Mesenchymal stem cell (in vitro differentiated cells and primary cell): ENCODE measurements at regions not wholly inside any gene's neighbourhood (a gene's known extent, or its start where the extent isn't known, plus 50 kb on each side); places are given as distances from the start of the nearest gene placed in this dataset.

Source experiments
- DNase-seq: peaks from one replicate; pipeline ENCODE4 v3.0.0-alpha.2; 2013
- H2AFZ ChIP-seq: one replicate; pipeline ENCODE4 v1.6.1; 2013; ENCODE audit warnings: low read depth, mild to moderate bottlenecking, control low read depth, inconsistent platforms, low read length, moderate library complexity
- H2AK5ac ChIP-seq: 2 replicates; pipeline ENCODE4 v1.6.1; 2013; ENCODE audit warnings: low read length, moderate library complexity, mild to moderate bottlenecking, inconsistent platforms; ENCODE audit not compliant: severe bottlenecking
- H2BK120ac ChIP-seq: one replicate; pipeline ENCODE4 v1.6.1; 2013; ENCODE audit warnings: low read depth, mild to moderate bottlenecking, inconsistent platforms, low read length, moderate library complexity
- H2BK12ac ChIP-seq, 2 experiments: one replicate each; pipeline ENCODE4 v1.6.1; 2013; ENCODE audit warnings: inconsistent platforms in 2 of 2, low read length in 2 of 2, mild to moderate bottlenecking in 2 of 2, moderate library complexity in 2 of 2, control low read depth in 1 of 2
- H2BK15ac ChIP-seq: one replicate; pipeline ENCODE4 v1.6.1; 2013; ENCODE audit warnings: mild to moderate bottlenecking, low read depth, inconsistent platforms; ENCODE audit not compliant: poor library complexity, severe bottlenecking
- H2BK5ac ChIP-seq: 2 replicates; pipeline ENCODE4 v1.6.1; 2013; ENCODE audit warnings: low read depth, mild to moderate bottlenecking, low read length, control low read depth, inconsistent platforms; ENCODE audit not compliant: poor library complexity, severe bottlenecking
- H3K14ac ChIP-seq, 2 experiments: one replicate each; pipeline ENCODE4 v1.6.1; 2013; ENCODE audit warnings: inconsistent platforms in 2 of 2, low read length in 2 of 2, control low read depth in 1 of 2, mild to moderate bottlenecking in 1 of 2, moderate library complexity in 1 of 2
- H3K18ac ChIP-seq, 2 experiments: one replicate each; pipeline ENCODE4 v1.6.1; 2013; ENCODE audit warnings: inconsistent platforms in 2 of 2, low read length in 2 of 2, control low read depth in 1 of 2, low read depth in 1 of 2, mild to moderate bottlenecking in 1 of 2
- H3K23ac ChIP-seq, 2 experiments: one replicate each; pipeline ENCODE4 v1.6.1; 2013; ENCODE audit warnings: inconsistent platforms in 2 of 2, low read length in 2 of 2, mild to moderate bottlenecking in 2 of 2, moderate library complexity in 2 of 2, control low read depth in 1 of 2
- H3K27ac ChIP-seq: 2 replicates; pipeline ENCODE4 v1.5.1; 2013; ENCODE audit warnings: mild to moderate bottlenecking, moderate library complexity, low read length, control low read depth, inconsistent platforms; ENCODE audit not compliant: poor library complexity, severe bottlenecking
- H3K27me3 ChIP-seq, 2 experiments: 2 replicates each; pipeline versions ENCODE4 v1.6.1 to v1.7.0; 2013; ENCODE audit warnings: low read length in 2 of 2, mild to moderate bottlenecking in 2 of 2, moderate library complexity in 2 of 2, control low read depth in 1 of 2, inconsistent platforms in 1 of 2; ENCODE audit not compliant: control insufficient read depth in 1 of 2, insufficient read depth in 1 of 2
- H3K36me3 ChIP-seq, 2 experiments: 2 replicates each; pipeline versions ENCODE4 v1.6.1 to v1.7.0; 2013; ENCODE audit warnings: low read length in 2 of 2, control low read depth in 1 of 2, inconsistent platforms in 1 of 2, low read depth in 1 of 2, mild to moderate bottlenecking in 1 of 2; ENCODE audit not compliant: insufficient read depth in 2 of 2, control insufficient read depth in 1 of 2
- H3K4ac ChIP-seq, 2 experiments: one replicate each; pipeline ENCODE4 v1.6.1; 2013; ENCODE audit warnings: inconsistent platforms in 2 of 2, low read length in 2 of 2, mild to moderate bottlenecking in 2 of 2, moderate library complexity in 2 of 2, control low read depth in 1 of 2, low read depth in 1 of 2
- H3K4me1 ChIP-seq: 2 replicates; pipeline ENCODE4 v1.6.1; 2013; ENCODE audit warnings: low read depth, low read length, control low read depth; ENCODE audit not compliant: control insufficient read depth, insufficient read depth
- H3K4me2 ChIP-seq: 2 replicates; pipeline ENCODE4 v1.6.1; 2013; ENCODE audit warnings: low read length, mild to moderate bottlenecking, inconsistent platforms; ENCODE audit not compliant: poor library complexity, severe bottlenecking
- H3K4me3 ChIP-seq, 2 experiments: 2 replicates each; pipeline versions ENCODE4 v1.5.1 to v1.7.0; 2013; ENCODE audit warnings: low read length in 2 of 2, mild to moderate bottlenecking in 2 of 2, control low read depth in 1 of 2, low read depth in 1 of 2; ENCODE audit not compliant: insufficient read depth in 1 of 2
- H3K79me1 ChIP-seq: replicated peaks from 2 replicates; pipeline ENCODE4 v1.6.1; 2013; ENCODE audit warnings: mild to moderate bottlenecking, control low read depth, low read length, inconsistent platforms; ENCODE audit not compliant: poor library complexity, severe bottlenecking
- H3K9ac ChIP-seq: 2 replicates; pipeline ENCODE4 v1.7.0; 2013; ENCODE audit warnings: mild to moderate bottlenecking, low read length, moderate library complexity
- H3K9me3 ChIP-seq: 2 replicates; pipeline ENCODE4 v1.7.0; 2013; ENCODE audit warnings: mild to moderate bottlenecking, low read length; ENCODE audit not compliant: control insufficient read depth
- H4K8ac ChIP-seq: one replicate; pipeline ENCODE4 v1.6.1; 2013; ENCODE audit warnings: inconsistent platforms, mild to moderate bottlenecking, low read length, moderate library complexity
- H4K91ac ChIP-seq: one replicate; pipeline ENCODE4 v1.6.1; 2013; ENCODE audit warnings: mild to moderate bottlenecking, low read length, inconsistent platforms
- WGBS: methylation state at CpG from one replicate; pipeline ENCODE4 v1.1.7; 2013; ENCODE audit warnings: mixed read lengths; 5-methylcytosine and 5-hydroxymethylcytosine counted together

DNA sequence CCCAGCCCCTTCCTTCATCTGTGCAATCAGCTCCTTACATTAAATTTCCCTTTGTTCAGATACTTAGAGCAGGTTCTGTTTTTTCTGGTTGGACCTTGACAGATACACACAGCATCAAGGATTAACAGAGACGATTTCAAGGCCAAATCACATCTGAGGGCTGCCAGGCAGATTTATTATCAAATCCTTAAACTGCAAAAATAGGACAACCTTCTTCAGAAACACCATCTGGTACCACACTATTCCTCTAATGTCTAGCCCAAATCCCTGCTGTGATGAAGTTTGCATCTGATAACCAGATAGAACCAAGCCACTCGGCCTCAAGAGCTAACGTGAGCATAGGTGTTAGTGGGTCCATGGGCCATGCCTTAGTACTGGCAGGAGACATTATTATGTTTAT lies 250.7 kb upstream of the PROK2 start:
- DNase-seq = no peak
- H2BK5ac ChIP-seq = no peak overlapping the region
- H2BK12ac ChIP-seq = peak overlapping the region in 1 of 2 experiments; percentile 69
- H3K36me3 ChIP-seq = no peaks in the 10 kb centered on the region
- H3K23ac ChIP-seq = no peak overlapping the region
- H3K4ac ChIP-seq = peak overlapping the region in 1 of 2 experiments; percentile 19
- no peak overlapping the region for H4K91ac ChIP-seq
- no peak overlapping the region for H3K9ac ChIP-seq
- no peaks in the 10 kb centered on the region for H3K9me3 ChIP-seq
- H2BK120ac ChIP-seq = no peak overlapping the region
- no peaks in the 10 kb centered on the region for H3K79me1 ChIP-seq
- peak overlapping the region in 1 of 2 experiments; percentile 28 for H3K18ac ChIP-seq
- no peak overlapping the region for H3K4me3 ChIP-seq
- no peak overlapping the region for H2AFZ ChIP-seq
- peaks cover 10 to 24% of the 10 kb centered on the region in 2 experiments for H3K27me3 ChIP-seq
- H2BK15ac ChIP-seq = no peak overlapping the region
- H2AK5ac ChIP-seq = no peak overlapping the region
- H3K4me1 ChIP-seq = no peaks in the 10 kb centered on the region
- H3K27ac ChIP-seq = no peak overlapping the region
- H4K8ac ChIP-seq = no peak overlapping the region
- H3K14ac ChIP-seq = no peak overlapping the region
- no peak overlapping the region for H3K4me2 ChIP-seq
- WGBS = 87% methylated on average over 3 of the region's 3 CpGs

DNA sequence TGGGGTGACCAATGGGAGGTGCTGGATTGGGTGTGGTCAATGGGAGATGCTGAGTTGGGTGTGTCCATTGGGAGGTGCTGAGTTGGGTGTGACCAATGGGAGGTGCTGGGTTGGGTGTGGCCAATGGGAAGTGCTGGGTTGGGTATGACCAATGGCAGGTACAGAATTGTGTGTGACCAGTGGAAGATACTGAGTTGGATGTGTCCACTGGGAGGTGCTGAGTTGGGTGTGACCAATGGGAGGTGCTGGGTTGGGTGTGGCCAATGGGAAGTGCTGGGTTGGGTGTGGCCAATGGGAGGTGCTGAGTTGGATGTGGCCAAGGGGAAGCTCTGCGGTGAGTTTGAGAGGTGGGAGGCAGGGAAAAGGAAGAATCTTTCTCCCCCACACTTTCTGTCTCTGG lies 250.0 kb upstream of the PROK2 start:
- peaks cover 5 to 19% of the 10 kb centered on the region in 2 experiments for H3K27me3 ChIP-seq
- WGBS = 67% methylated on average over 1 of the region's 1 CpG
- no peak overlapping the region for H3K9ac ChIP-seq
- H3K79me1 ChIP-seq = no peaks in the 10 kb centered on the region
- no peak overlapping the region for H2BK5ac ChIP-seq
- H3K4me2 ChIP-seq = no peak overlapping the region
- H3K36me3 ChIP-seq = no peaks in the 10 kb centered on the region
- no peak overlapping the region for H2BK120ac ChIP-seq
- no peak overlapping the region for H4K8ac ChIP-seq
- H3K27ac ChIP-seq = no peak overlapping the region
- no peak overlapping the region for H2BK15ac ChIP-seq
- no peak for DNase-seq
- H3K4me1 ChIP-seq = no peaks in the 10 kb centered on the region
- H2AK5ac ChIP-seq = no peak overlapping the region
- H2AFZ ChIP-seq = no peak overlapping the region
- peak overlapping the region; percentile 31 for H4K91ac ChIP-seq
- peak overlapping the region in 1 of 2 experiments; percentile 69 for H2BK12ac ChIP-seq
- H3K18ac ChIP-seq = peak overlapping the region; percentile 28 to 54
- peak overlapping the region in 1 of 2 experiments; percentile 15 for H3K4me3 ChIP-seq
- no peaks in the 10 kb centered on the region for H3K9me3 ChIP-seq
- no peak overlapping the region for H3K23ac ChIP-seq
- H3K4ac ChIP-seq = peak overlapping the region in 1 of 2 experiments; percentile 9
- no peak overlapping the region for H3K14ac ChIP-seq

DNA sequence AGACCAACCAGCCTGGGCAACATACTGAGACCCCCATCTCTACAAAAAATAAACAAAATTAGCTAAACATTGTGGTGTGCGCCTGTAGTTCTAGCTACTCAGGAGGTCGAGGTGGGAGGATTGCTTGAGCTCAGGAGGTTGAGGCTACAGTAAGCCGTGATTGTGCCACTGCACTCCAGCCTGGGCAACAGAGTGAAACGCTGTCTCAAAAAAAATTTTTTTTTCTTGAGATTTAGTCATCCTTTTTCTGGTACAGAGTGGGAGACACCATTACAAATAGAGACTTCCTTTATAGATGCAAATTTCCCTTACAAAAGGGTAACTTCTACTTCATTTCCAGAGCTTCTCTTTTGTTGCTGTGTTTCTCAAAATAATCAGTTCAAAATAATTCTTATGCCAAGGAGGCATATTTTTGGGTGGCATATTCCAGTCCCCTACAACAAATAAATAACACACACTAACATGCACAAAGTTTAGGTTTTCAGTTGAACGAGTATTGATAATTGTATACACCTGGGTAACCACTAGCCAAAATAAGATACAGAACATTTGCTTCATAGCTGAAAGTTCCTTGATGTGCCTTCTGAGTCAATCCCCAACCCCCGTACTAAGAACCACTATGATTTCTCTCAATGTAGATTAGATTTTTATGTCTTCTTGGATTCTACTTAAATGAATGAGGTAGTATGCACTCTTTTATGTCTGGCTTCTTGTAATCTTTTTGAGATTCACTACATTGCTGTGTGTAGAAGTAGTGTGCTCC lies 248.9 kb upstream of the PROK2 start:
- 91% methylated on average over 3 of the region's 6 CpGs for WGBS
- Histone ChIP-seq H2BK15ac (no peak overlapping the region), H3K4me3 (no peak overlapping the region), H3K9ac (no peak overlapping the region), H3K4me2 (no peak overlapping the region), H2BK12ac (no peak overlapping the region), H2AFZ (no peak overlapping the region), H4K91ac (no peak overlapping the region), H3K27me3 (peaks cover 0 to 14% of the 10 kb centered on the region in 2 experiments), H3K4ac (peak overlapping the region in 1 of 2 experiments; percentile 12), H3K79me1 (no peaks in the 10 kb centered on the region), H2AK5ac (no peak overlapping the region), H3K18ac (no peak overlapping the region), H3K23ac (no peak overlapping the region), H2BK120ac (no peak overlapping the region), H3K14ac (no peak overlapping the region), H3K4me1 (no peaks in the 10 kb centered on the region), H3K9me3 (no peaks in the 10 kb centered on the region), H2BK5ac (no peak overlapping the region), H3K27ac (no peak overlapping the region), H3K36me3 (no peaks in the 10 kb centered on the region), H4K8ac (no peak overlapping the region)
- DNase-seq = no peak

DNA sequence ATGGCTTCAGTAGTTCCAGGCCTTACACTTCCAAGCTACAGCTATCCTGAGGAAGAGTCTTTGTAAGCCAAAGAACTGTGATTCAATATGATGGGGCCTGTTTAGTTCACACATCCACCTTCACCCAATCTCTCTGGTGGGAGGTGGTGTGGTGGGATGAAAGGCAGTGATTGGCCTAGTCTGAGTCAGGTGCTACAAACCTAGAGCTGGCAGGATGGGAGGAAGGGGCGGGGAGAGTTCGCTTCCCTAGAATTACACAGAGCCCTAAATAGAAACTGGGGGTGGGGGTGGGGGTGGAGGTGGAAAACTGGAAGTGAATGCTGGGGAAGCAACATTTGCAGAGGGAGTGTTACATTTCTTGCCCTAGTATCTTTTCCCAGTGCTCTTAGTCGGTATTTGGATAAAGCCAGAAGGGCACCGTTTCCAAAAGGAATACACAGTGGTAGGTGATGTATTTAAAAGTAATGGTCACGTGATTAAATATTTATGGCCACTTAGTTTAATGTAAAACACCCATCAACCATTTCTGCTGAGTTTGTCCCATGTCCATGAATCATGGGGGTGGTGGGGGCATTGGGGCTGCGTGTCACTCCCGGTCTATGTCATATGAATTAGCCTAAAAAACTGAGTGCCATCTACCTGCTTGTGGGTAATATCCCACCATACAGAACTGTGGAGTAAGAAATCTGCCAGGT lies 247.6 kb upstream of the PROK2 start:
- WGBS = 86% methylated on average over 3 of the region's 7 CpGs
- H3K9ac ChIP-seq = no peak overlapping the region
- H2BK12ac ChIP-seq = no peak overlapping the region
- H3K4ac ChIP-seq = no peak overlapping the region
- DNase-seq = no peak
- peaks cover 0 to 11% of the 10 kb centered on the region in 2 experiments for H3K27me3 ChIP-seq
- peaks cover 1% of the 10 kb centered on the region for H3K4me1 ChIP-seq
- H3K18ac ChIP-seq = no peak overlapping the region
- no peak overlapping the region for H2AK5ac ChIP-seq
- no peak overlapping the region for H4K8ac ChIP-seq
- H3K9me3 ChIP-seq = no peaks in the 10 kb centered on the region
- H2BK5ac ChIP-seq = no peak overlapping the region
- no peak overlapping the region for H2AFZ ChIP-seq
- H3K4me2 ChIP-seq = no peak overlapping the region
- H2BK15ac ChIP-seq = no peak overlapping the region
- no peaks in the 10 kb centered on the region for H3K36me3 ChIP-seq
- no peak overlapping the region for H4K91ac ChIP-seq
- H3K79me1 ChIP-seq = no peaks in the 10 kb centered on the region
- no peak overlapping the region for H3K14ac ChIP-seq
- H2BK120ac ChIP-seq = no peak overlapping the region
- H3K27ac ChIP-seq = no peak overlapping the region
- H3K4me3 ChIP-seq = no peak overlapping the region
- H3K23ac ChIP-seq = no peak overlapping the region
